H9 (cell line): ENCODE measurements at regions not wholly inside any gene's neighbourhood (a gene's known extent, or its start where the extent isn't known, plus 50 kb on each side); places are given as distances from the start of the nearest gene placed in this dataset.

Experiments used
- DNase-seq: peaks from one replicate; pipeline ENCODE4 v3.0.0-alpha.2; 2017
- H2AFZ ChIP-seq: one replicate; pipeline ENCODE4 v1.6.1; 2013; ENCODE audit warnings: mild to moderate bottlenecking, low read length, control low read depth, moderate library complexity
- H2AK5ac ChIP-seq: 2 replicates; pipeline ENCODE4 v1.6.1; 2013; ENCODE audit warnings: low read length, control low read depth, mixed read lengths; ENCODE audit not compliant: insufficient read length
- H2BK120ac ChIP-seq: one replicate; pipeline ENCODE4 v1.6.1; 2013; ENCODE audit warnings: low read depth, mild to moderate bottlenecking, low read length, control low read depth, inconsistent platforms; ENCODE audit not compliant: poor library complexity, severe bottlenecking
- H2BK12ac ChIP-seq: 2 replicates; pipeline ENCODE4 v1.6.1; 2013; ENCODE audit warnings: low read length, control low read depth, mixed read lengths, low read depth; ENCODE audit not compliant: insufficient read length
- H2BK15ac ChIP-seq: 2 replicates; pipeline ENCODE4 v1.6.1; 2013; ENCODE audit warnings: low read depth, low read length, control low read depth
- H2BK20ac ChIP-seq: one replicate; pipeline ENCODE4 v1.6.1; 2013; ENCODE audit warnings: low read depth, mild to moderate bottlenecking, low read length, control low read depth, inconsistent platforms; ENCODE audit not compliant: poor library complexity, severe bottlenecking
- H2BK5ac ChIP-seq: 2 replicates; pipeline ENCODE4 v1.6.1; 2013; ENCODE audit warnings: low read length, control low read depth, mixed read lengths; ENCODE audit not compliant: insufficient read length
- H3K14ac ChIP-seq: 2 replicates; pipeline ENCODE4 v1.6.1; 2013; ENCODE audit warnings: low read length, control low read depth; ENCODE audit not compliant: insufficient read depth
- H3K18ac ChIP-seq: 2 replicates; pipeline ENCODE4 v1.6.1; 2013; ENCODE audit warnings: low read depth, mild to moderate bottlenecking, mixed read lengths, low read length, control low read depth; ENCODE audit not compliant: insufficient read length
- H3K23ac ChIP-seq: 2 replicates; pipeline ENCODE4 v1.6.1; 2013; ENCODE audit warnings: low read length, control low read depth, mixed read lengths, low read depth; ENCODE audit not compliant: insufficient read length
- H3K23me2 ChIP-seq: 2 replicates; pipeline ENCODE4 v1.6.1; 2013; ENCODE audit warnings: low read depth, mild to moderate bottlenecking, mixed read lengths, low read length, control low read depth; ENCODE audit not compliant: insufficient read length, poor library complexity, severe bottlenecking
- H3K27ac ChIP-seq: 2 replicates; pipeline ENCODE4 v1.5.1; 2013; ENCODE audit warnings: low read length, control low read depth, mixed read lengths, low read depth; ENCODE audit not compliant: insufficient read length
- H3K27me3 ChIP-seq: 2 replicates; pipeline ENCODE4 v1.6.1; 2013; ENCODE audit warnings: low read length, control low read depth, inconsistent platforms; ENCODE audit not compliant: insufficient read depth
- H3K4ac ChIP-seq: 2 replicates; pipeline ENCODE4 v1.6.1; 2013; ENCODE audit warnings: low read depth, mild to moderate bottlenecking, control low read depth, inconsistent platforms, low read length, moderate library complexity
- H3K4me1 ChIP-seq: 2 replicates; pipeline ENCODE4 v1.6.1; 2013; ENCODE audit warnings: low read length, control low read depth, inconsistent platforms; ENCODE audit not compliant: insufficient read depth
- H3K4me2 ChIP-seq: 2 replicates; pipeline ENCODE4 v1.6.1; 2013; ENCODE audit warnings: low read length, control low read depth, mixed read lengths; ENCODE audit not compliant: insufficient read length, insufficient read depth
- H3K56ac ChIP-seq: 2 replicates; pipeline ENCODE4 v1.6.1; 2013; ENCODE audit warnings: low read depth, mild to moderate bottlenecking, mixed read lengths, low read length, control low read depth; ENCODE audit not compliant: insufficient read length
- H3K79me1 ChIP-seq: 2 replicates; pipeline ENCODE4 v1.6.1; 2013; ENCODE audit warnings: low read depth, mild to moderate bottlenecking, moderate library complexity, low read length, control low read depth, inconsistent platforms; ENCODE audit not compliant: insufficient read depth, poor library complexity, severe bottlenecking
- H3K79me2 ChIP-seq: 2 replicates; pipeline ENCODE4 v1.6.1; 2013; ENCODE audit warnings: low read length, control low read depth, inconsistent platforms; ENCODE audit not compliant: insufficient read depth
- H3K9ac ChIP-seq: 2 replicates; pipeline ENCODE4 v1.6.1; 2013; ENCODE audit warnings: low read length, control low read depth, mixed read lengths; ENCODE audit not compliant: insufficient read length; ENCODE audit errors: extremely low read depth
- H3K9me3 ChIP-seq: one replicate; pipeline ENCODE4 v1.6.1; 2013; ENCODE audit warnings: low read depth, low read length, inconsistent platforms; ENCODE audit not compliant: control insufficient read depth
- H3T11ph ChIP-seq: one replicate; pipeline ENCODE4 v1.6.1; 2013; ENCODE audit warnings: mild to moderate bottlenecking, low read length, control low read depth, inconsistent platforms
- H4K20me1 ChIP-seq: one replicate; pipeline ENCODE4 v1.6.1; 2013; ENCODE audit not compliant: control insufficient read depth, insufficient read length, insufficient read depth
- H4K5ac ChIP-seq: 2 replicates; pipeline ENCODE4 v1.6.1; 2013; ENCODE audit warnings: low read depth, mild to moderate bottlenecking, mixed read lengths, low read length, control low read depth; ENCODE audit not compliant: insufficient read length
- H4K8ac ChIP-seq: replicated peaks from 2 replicates; pipeline ENCODE4 v1.6.1; 2013; ENCODE audit warnings: low read length, control low read depth, mixed read lengths, low read depth; ENCODE audit not compliant: insufficient read length
- H4K91ac ChIP-seq: 2 replicates; pipeline ENCODE4 v1.6.1; 2013; ENCODE audit warnings: low read depth, mild to moderate bottlenecking, moderate library complexity, mixed read lengths, low read length, control low read depth; ENCODE audit not compliant: insufficient read length
- H3K27ac Mint-ChIP-seq, 3 experiments: 2 replicates in 2 of 3; 3 replicates in 1 of 3; pipeline ENCODE4 v1.8.0; 2020 to 2021; ENCODE audit warnings: mixed read lengths in 3 of 3, mild to moderate bottlenecking in 1 of 3, moderate library complexity in 1 of 3
- H3K27me3 Mint-ChIP-seq: 2 replicates; pipeline ENCODE4 v1.8.0; 2021; ENCODE audit warnings: low read depth, mild to moderate bottlenecking, moderate library complexity, mixed read lengths
- H3K36me3 Mint-ChIP-seq, 3 experiments: 2 replicates in 2 of 3; 3 replicates in 1 of 3; pipeline ENCODE4 v1.8.0; 2020 to 2021; ENCODE audit warnings: low read depth in 3 of 3, mixed read lengths in 3 of 3; ENCODE audit not compliant: insufficient read depth in 1 of 3
- H3K4me1 Mint-ChIP-seq, 2 experiments: 2 replicates each; pipeline ENCODE4 v1.8.0; 2020; ENCODE audit warnings: mixed read lengths in 2 of 2
- H3K4me3 Mint-ChIP-seq, 2 experiments: 2 replicates in 1 of 2; 3 replicates in 1 of 2; pipeline ENCODE4 v1.8.0; 2020 to 2021; ENCODE audit warnings: mild to moderate bottlenecking in 2 of 2, mixed read lengths in 2 of 2, moderate library complexity in 1 of 2
- H3K9me3 Mint-ChIP-seq, 2 experiments: 2 replicates in 1 of 2; 3 replicates in 1 of 2; pipeline ENCODE4 v1.8.0; 2020; ENCODE audit warnings: mild to moderate bottlenecking in 2 of 2, mixed read lengths in 2 of 2, moderate library complexity in 1 of 2
- CTCF ChIP-seq: fragments of 200-600 bp; sonication (generic); conservative IDR thresholded peaks from 3 replicates; pipeline ENCODE4 v1.8.0; 2021; ENCODE audit warnings: antibody characterized with exemption, mild to moderate bottlenecking
- WGBS: extraction: QIAGEN DNeasy Blood & Tissue Kit; methylation state at CpG from one replicate; pipeline ENCODE4 v1.1.7; 2013; ENCODE audit warnings: missing lambda C conversion rate, low lambda C conversion rate, mixed read lengths; ENCODE audit not compliant: insufficient read length; ENCODE audit errors: extremely low coverage; 5-methylcytosine and 5-hydroxymethylcytosine counted together

- Mint-ChIP-seq H3K4me1 (no peaks in the 10 kb centered on the region), H3K4me3 (no peak overlapping the region), H3K27me3 (no peaks in the 10 kb centered on the region), H3K36me3 (no peaks in the 10 kb centered on the region), H3K27ac (no peak overlapping the region), H3K9me3 (no peaks in the 10 kb centered on the region)
- no peaks in the 10 kb centered on the region for H3K9me3 ChIP-seq
- H3K18ac ChIP-seq = no peak overlapping the region
- H3K4ac ChIP-seq = no peak overlapping the region
- H2BK12ac ChIP-seq = no peak overlapping the region
- H2BK20ac ChIP-seq = no peak overlapping the region
- H3K79me2 ChIP-seq = no peaks in the 10 kb centered on the region
- no CpG with 5 or more reads among the region's 3 CpGs for WGBS
- no peak overlapping the region for H3T11ph ChIP-seq
- no peak overlapping the region for H3K4me2 ChIP-seq
- H4K91ac ChIP-seq = no peak overlapping the region
- H3K4me1 ChIP-seq = no peaks in the 10 kb centered on the region
- no peak overlapping the region for H2AFZ ChIP-seq
- no peak overlapping the region for H3K9ac ChIP-seq
- no peak overlapping the region for H4K5ac ChIP-seq
- no peaks in the 10 kb centered on the region for H3K27me3 ChIP-seq
- no peak overlapping the region for H3K27ac ChIP-seq
- no peaks in the 10 kb centered on the region for H4K20me1 ChIP-seq
- no peak overlapping the region for H3K14ac ChIP-seq
- H2AK5ac ChIP-seq = no peak overlapping the region
- no peak for DNase-seq
- no peak overlapping the region for H3K23ac ChIP-seq
- no peaks in the 10 kb centered on the region for H3K23me2 ChIP-seq
- no peak overlapping the region for H4K8ac ChIP-seq
- no peak overlapping the region for H3K56ac ChIP-seq
- H2BK5ac ChIP-seq = no peak overlapping the region
- no peak for TF ChIP-seq CTCF
- no peak overlapping the region for H2BK120ac ChIP-seq
- no peak overlapping the region for H2BK15ac ChIP-seq
- H3K79me1 ChIP-seq = no peaks in the 10 kb centered on the region
These were observed 195.6 kb upstream of the FLRT2 start for GRCh38 chr14:85334316-85334715.
